ENCODE measurements at regions not wholly inside any gene's neighbourhood (a gene's known extent, or its start where the extent isn't known, plus 50 kb on each side); places are given as distances from the start of the nearest gene placed in this dataset.

DNA sequence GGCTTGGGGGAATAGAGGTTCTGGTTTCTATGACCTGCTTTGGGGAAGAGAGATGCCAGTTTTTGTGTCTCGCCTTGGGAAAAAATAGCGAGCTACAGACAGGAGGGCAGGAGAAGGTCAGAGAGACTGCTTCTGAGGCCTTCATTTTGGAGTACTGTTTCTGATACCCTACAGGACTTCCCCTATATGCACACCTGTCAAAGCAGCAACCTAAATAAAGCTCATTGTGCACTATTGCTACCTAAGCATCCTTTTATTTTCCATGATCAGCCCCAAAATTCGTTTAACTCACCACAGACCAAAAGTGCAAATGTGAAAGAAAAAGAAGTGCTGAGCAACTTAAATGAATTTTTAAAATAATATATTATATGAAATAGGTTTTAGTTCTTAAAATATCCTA lies 145.6 kb upstream of the CHRM3 start:
- TF ChIP-seq, protein P1, sequence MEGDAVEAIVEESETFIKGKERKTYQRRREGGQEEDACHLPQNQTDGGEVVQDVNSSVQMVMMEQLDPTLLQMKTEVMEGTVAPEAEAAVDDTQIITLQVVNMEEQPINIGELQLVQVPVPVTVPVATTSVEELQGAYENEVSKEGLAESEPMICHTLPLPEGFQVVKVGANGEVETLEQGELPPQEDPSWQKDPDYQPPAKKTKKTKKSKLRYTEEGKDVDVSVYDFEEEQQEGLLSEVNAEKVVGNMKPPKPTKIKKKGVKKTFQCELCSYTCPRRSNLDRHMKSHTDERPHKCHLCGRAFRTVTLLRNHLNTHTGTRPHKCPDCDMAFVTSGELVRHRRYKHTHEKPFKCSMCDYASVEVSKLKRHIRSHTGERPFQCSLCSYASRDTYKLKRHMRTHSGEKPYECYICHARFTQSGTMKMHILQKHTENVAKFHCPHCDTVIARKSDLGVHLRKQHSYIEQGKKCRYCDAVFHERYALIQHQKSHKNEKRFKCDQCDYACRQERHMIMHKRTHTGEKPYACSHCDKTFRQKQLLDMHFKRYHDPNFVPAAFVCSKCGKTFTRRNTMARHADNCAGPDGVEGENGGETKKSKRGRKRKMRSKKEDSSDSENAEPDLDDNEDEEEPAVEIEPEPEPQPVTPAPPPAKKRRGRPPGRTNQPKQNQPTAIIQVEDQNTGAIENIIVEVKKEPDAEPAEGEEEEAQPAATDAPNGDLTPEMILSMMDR (IDR thresholded peaks at IDR 0.05): no peak
- H3K9me3 ChIP-seq: no peaks in the 10 kb centered on the region
- H3K4me1 ChIP-seq: no peaks in the 10 kb centered on the region
- H3K27me3 ChIP-seq: no peaks in the 10 kb centered on the region
- H3K36me3 ChIP-seq: no peaks in the 10 kb centered on the region
- H3K27ac ChIP-seq: no peak overlapping the region
- DNase-seq (ENCODE audit: low spot score): no peak
- H3K4me3 ChIP-seq: no peak overlapping the region

DNA sequence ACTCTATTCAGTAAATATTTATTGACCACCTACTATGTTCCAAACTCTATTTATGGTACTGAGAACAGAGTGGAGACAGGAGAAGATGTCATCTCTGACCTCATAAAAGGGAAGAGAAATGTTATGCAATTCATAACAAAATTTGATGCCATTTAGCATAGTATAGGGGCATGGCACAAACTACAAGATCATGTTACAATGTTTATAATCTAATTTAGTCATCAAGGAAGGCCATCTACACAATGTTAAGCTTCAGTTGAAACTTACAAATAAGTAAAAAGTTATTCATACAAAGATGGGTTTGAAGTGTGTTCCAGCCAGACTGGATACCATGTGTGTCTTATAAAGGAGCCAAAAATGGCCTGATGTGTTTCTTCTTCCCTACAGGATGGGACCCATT lies 146.8 kb upstream of the CHRM3 start:
- no peak overlapping the region for H3K27ac ChIP-seq
- H3K27me3 ChIP-seq: no peaks in the 10 kb centered on the region
- TF ChIP-seq, protein P1 (IDR thresholded peaks at IDR 0.05): no peak
- H3K4me1 ChIP-seq: no peaks in the 10 kb centered on the region
- no peaks in the 10 kb centered on the region for H3K9me3 ChIP-seq
- no peak for DNase-seq (ENCODE audit: low spot score)
- H3K36me3 ChIP-seq: no peaks in the 10 kb centered on the region
- no peak overlapping the region for H3K4me3 ChIP-seq

DNA sequence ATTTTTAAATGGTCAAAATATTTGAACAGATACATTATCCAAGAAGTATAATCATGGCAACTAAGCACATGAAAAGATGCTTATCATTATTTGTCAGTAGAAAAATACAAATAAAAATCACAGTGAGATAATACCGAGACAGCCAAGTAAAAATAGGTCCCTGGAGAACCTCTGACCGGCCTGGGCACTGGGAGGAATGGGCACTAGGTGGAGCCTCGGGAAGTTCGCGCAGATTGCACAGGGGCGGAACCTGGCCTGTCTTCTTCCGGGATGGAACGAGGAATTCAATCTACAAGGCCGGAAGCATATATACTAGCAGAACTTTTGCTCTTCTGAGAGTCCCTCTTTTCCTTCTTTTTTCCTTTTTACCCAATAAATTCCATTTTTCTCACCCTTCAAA lies 148.5 kb upstream of the CHRM3 start:
- Histone ChIP-seq H3K4me1 (no peaks in the 10 kb centered on the region), H3K27me3 (no peaks in the 10 kb centered on the region), H3K4me3 (no peak overlapping the region), H3K27ac (no peak overlapping the region), H3K36me3 (no peaks in the 10 kb centered on the region), H3K9me3 (no peaks in the 10 kb centered on the region)
- DNase-seq (ENCODE audit: low spot score): no peak
- TF ChIP-seq, protein P1 (IDR thresholded peaks at IDR 0.05): no peak

DNA sequence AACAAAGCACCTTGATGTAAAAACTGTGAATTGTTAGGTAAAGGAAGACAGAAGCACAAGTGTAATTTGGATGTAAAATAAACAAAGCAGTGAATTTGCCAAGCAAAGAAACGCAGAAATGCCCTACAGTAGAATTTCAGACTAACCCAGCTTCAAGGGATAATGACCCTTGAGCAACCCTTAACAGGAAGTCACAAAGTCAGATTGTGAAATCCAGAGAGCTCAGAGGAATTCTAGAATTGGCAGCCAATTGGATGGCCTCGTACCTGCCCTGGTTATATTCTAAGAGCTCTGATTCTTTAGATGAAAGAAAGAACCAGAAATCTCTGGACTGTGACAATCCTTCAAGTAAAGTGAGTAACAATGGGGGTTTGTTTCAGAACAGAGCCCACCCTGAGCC lies 152.7 kb upstream of the CHRM3 start:
- no peaks in the 10 kb centered on the region for H3K9me3 ChIP-seq
- no peaks in the 10 kb centered on the region for H3K27me3 ChIP-seq
- H3K36me3 ChIP-seq: no peaks in the 10 kb centered on the region
- no peak overlapping the region for H3K27ac ChIP-seq
- H3K4me1 ChIP-seq: no peaks in the 10 kb centered on the region
- TF ChIP-seq, protein P1 (IDR thresholded peaks at IDR 0.05): no peak
- no peak for DNase-seq (ENCODE audit: low spot score)
- no peak overlapping the region for H3K4me3 ChIP-seq

DNA sequence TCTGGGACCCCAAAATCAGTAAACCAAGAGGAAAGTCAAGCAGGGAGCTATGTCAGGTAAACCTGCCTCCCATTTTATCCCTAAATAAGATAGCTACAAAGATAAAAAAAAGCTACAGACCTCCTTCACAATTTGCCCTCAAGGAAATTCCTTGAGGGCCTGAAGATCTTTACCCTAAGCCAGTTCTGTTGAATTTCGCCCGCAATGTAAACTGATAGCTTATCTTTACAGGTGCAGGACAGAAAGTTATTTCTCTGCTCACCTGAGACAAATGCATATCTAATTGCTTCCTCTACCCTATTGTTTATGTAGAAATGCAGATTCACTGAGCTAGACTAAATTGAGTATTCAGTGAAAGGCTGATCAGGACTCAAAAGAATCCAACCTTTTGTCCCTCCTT lies 153.4 kb upstream of the CHRM3 start:
- Histone ChIP-seq H3K27ac (no peak overlapping the region), H3K4me3 (no peak overlapping the region), H3K4me1 (no peaks in the 10 kb centered on the region), H3K27me3 (no peaks in the 10 kb centered on the region), H3K9me3 (no peaks in the 10 kb centered on the region), H3K36me3 (no peaks in the 10 kb centered on the region)
- DNase-seq (ENCODE audit: low spot score): no peak
- TF ChIP-seq, protein P1 (IDR thresholded peaks at IDR 0.05): no peak

DNA sequence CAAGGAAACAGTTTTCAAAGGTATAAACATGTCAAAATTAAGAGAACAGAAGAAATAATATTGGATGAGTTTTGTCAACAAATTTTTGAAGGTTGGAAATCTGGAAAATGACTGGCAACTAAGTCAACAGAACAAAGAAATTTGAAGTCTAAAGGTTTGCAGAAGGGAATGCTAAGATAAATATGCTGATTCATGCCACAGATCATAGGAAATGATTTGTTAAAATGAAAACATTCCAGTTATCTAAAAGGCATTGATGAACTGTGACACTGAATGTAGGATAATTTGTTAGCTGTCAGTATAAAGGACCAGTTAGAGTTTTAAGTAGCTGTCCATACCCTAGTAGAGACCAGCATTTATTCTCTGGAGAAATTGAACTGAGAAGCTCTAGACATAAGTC lies 157.9 kb upstream of the CHRM3 start:
- H3K27ac ChIP-seq: no peak overlapping the region
- no peaks in the 10 kb centered on the region for H3K27me3 ChIP-seq
- DNase-seq (ENCODE audit: low spot score): no peak
- no peaks in the 10 kb centered on the region for H3K36me3 ChIP-seq
- H3K4me3 ChIP-seq: no peak overlapping the region
- TF ChIP-seq, protein P1 (IDR thresholded peaks at IDR 0.05): no peak
- no peaks in the 10 kb centered on the region for H3K4me1 ChIP-seq
- peaks cover 0 to 25% of the 10 kb centered on the region in 2 donors for H3K9me3 ChIP-seq
